ENCODE measurements at regions not wholly inside any gene's neighbourhood (a gene's known extent, or its start where the extent isn't known, plus 50 kb on each side); places are given as distances from the start of the nearest gene placed in this dataset.

DNA sequence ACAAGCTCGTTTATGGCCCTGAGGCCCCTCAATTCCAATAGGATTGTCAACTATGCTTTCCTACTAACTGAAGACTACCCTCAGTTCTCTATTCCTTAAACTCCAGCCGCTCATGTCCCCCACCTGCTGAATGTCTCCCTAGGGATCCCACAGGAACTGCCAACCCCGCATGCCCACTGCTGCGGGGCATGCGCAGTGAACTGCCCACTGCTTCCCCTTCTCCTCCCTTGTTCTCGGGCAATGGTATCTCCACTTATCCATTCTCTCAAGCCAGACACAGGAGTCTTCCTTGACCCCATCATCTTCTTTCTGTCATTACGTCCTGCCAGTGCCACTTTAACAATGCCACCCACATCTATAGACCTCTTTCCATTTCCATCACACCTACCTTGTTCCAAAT lies 90.0 kb downstream of the FGF18 start:
- Histone ChIP-seq H3K27me3 (ENCODE audit: control insufficient read depth in 1 of 2, insufficient read depth in 2 of 2, low read length in 2 of 2) (no peaks in the 10 kb centered on the region), H3K9me3 (ENCODE audit: control insufficient read depth in 1 of 2, insufficient read depth in 1 of 2, low read length in 2 of 2) (no peaks in the 10 kb centered on the region), H3K36me3 (ENCODE audit: insufficient read depth, low read length) (no peaks in the 10 kb centered on the region), H3K27ac (ENCODE audit: low read depth in 1 of 2, low read length in 2 of 2) (no peak overlapping the region), H3K4me1 (ENCODE audit: insufficient read depth, low read length) (no peaks in the 10 kb centered on the region), H3K4me3 (ENCODE audit: low read length) (no peak overlapping the region)
- no peak overlapping the region for H3K4me3 Mint-ChIP-seq
- ChIA-PET POLR2A (no interaction called here), CTCF (no interaction called here)
- no peaks in the 10 kb centered on the region for H3K4me1 Mint-ChIP-seq (ENCODE audit: low read depth)
- DNase-seq (no peak), ATAC-seq (ENCODE audit: poor library complexity) (no peak)
- intact Hi-C loops (cut with DNase I, micrococcal nuclease), result no loop called here
- no peaks in the 10 kb centered on the region for H3K36me3 Mint-ChIP-seq (ENCODE audit: low read depth)
- no peaks in the 10 kb centered on the region for H3K9me3 Mint-ChIP-seq
- H3K27ac Mint-ChIP-seq, result no peak overlapping the region
- H3K27me3 Mint-ChIP-seq, result peaks cover 11% of the 10 kb centered on the region
- TF ChIP-seq, protein P1, sequence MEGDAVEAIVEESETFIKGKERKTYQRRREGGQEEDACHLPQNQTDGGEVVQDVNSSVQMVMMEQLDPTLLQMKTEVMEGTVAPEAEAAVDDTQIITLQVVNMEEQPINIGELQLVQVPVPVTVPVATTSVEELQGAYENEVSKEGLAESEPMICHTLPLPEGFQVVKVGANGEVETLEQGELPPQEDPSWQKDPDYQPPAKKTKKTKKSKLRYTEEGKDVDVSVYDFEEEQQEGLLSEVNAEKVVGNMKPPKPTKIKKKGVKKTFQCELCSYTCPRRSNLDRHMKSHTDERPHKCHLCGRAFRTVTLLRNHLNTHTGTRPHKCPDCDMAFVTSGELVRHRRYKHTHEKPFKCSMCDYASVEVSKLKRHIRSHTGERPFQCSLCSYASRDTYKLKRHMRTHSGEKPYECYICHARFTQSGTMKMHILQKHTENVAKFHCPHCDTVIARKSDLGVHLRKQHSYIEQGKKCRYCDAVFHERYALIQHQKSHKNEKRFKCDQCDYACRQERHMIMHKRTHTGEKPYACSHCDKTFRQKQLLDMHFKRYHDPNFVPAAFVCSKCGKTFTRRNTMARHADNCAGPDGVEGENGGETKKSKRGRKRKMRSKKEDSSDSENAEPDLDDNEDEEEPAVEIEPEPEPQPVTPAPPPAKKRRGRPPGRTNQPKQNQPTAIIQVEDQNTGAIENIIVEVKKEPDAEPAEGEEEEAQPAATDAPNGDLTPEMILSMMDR (IDR thresholded peaks at IDR 0.05), result no peak

DNA sequence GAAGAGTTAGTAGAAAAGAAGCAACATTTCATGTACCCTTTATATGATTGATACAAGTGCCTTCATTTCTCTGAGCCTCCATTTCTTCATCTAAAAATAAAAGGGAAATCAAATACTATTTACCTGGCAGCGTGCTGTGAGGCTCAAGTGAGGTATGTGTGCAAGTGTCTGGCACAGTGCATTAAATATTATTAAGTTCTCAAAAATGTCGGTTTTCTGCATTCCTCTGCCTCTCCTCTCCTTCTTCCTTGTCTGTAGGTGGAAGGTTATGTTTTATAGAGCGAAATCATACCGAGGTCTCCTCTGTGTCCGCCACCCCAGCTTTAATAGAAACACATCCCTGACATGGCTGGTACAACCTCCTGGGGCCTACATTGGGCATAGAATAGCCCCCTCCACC lies 93.0 kb downstream of the FGF18 start:
- H3K27me3 ChIP-seq (ENCODE audit: control insufficient read depth in 1 of 2, insufficient read depth in 2 of 2, low read length in 2 of 2), result no peaks in the 10 kb centered on the region
- DNase-seq, result no peak
- no peak for ATAC-seq (ENCODE audit: poor library complexity)
- H3K27ac ChIP-seq (ENCODE audit: low read depth in 1 of 2, low read length in 2 of 2), result no peak overlapping the region
- H3K4me1 ChIP-seq (ENCODE audit: insufficient read depth, low read length), result no peaks in the 10 kb centered on the region
- TF ChIP-seq, protein P1 (IDR thresholded peaks at IDR 0.05), result no peak
- Mint-ChIP-seq H3K27me3 (peaks cover 11% of the 10 kb centered on the region), H3K27ac (no peak overlapping the region), H3K4me3 (no peak overlapping the region), H3K4me1 (ENCODE audit: low read depth) (no peaks in the 10 kb centered on the region), H3K9me3 (no peaks in the 10 kb centered on the region), H3K36me3 (ENCODE audit: low read depth) (no peaks in the 10 kb centered on the region)
- ChIA-PET POLR2A (no interaction called here), CTCF (no interaction called here)
- intact Hi-C loops (cut with DNase I, micrococcal nuclease), result no loop called here
- no peaks in the 10 kb centered on the region for H3K9me3 ChIP-seq (ENCODE audit: control insufficient read depth in 1 of 2, insufficient read depth in 1 of 2, low read length in 2 of 2)
- H3K4me3 ChIP-seq (ENCODE audit: low read length), result no peak overlapping the region
- H3K36me3 ChIP-seq (ENCODE audit: insufficient read depth, low read length), result no peaks in the 10 kb centered on the region

DNA sequence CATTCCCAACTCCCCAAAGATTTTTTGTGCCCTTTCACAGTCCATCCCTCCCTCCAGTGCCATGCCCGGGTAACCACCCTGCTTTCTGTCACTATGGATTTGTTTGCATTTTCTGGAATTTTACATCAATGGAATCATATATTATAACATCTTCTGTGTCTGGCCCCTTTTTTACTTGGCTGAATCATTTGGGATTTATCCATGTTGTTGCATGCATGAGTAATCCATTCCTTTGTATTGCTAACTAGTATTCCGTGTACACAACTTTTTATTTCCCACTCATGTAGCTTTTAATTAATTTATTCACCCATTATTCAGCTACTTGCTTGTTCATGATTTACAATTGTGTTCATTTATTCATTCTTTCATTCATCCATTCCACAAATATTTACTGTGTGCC lies 94.1 kb downstream of the FGF18 start:
- H3K27ac Mint-ChIP-seq, result no peak overlapping the region
- POLR2A ChIA-PET, result no interaction called here
- H3K4me1 Mint-ChIP-seq (ENCODE audit: low read depth), result no peaks in the 10 kb centered on the region
- no peaks in the 10 kb centered on the region for H3K27me3 ChIP-seq (ENCODE audit: control insufficient read depth in 1 of 2, insufficient read depth in 2 of 2, low read length in 2 of 2)
- intact Hi-C loops (cut with DNase I, micrococcal nuclease), result no loop called here
- no peak overlapping the region for H3K4me3 ChIP-seq (ENCODE audit: low read length)
- no peaks in the 10 kb centered on the region for H3K9me3 Mint-ChIP-seq
- no peak for ATAC-seq (ENCODE audit: poor library complexity)
- H3K27me3 Mint-ChIP-seq, result peaks cover 11% of the 10 kb centered on the region
- H3K27ac ChIP-seq (ENCODE audit: low read depth in 1 of 2, low read length in 2 of 2), result no peak overlapping the region
- TF ChIP-seq, protein P1 (IDR thresholded peaks at IDR 0.05), result no peak
- no peaks in the 10 kb centered on the region for H3K36me3 Mint-ChIP-seq (ENCODE audit: low read depth)
- CTCF ChIA-PET, result no interaction called here
- H3K4me3 Mint-ChIP-seq, result no peak overlapping the region
- no peak for DNase-seq
- no peaks in the 10 kb centered on the region for H3K4me1 ChIP-seq (ENCODE audit: insufficient read depth, low read length)
- H3K36me3 ChIP-seq (ENCODE audit: insufficient read depth, low read length), result no peaks in the 10 kb centered on the region
- H3K9me3 ChIP-seq (ENCODE audit: control insufficient read depth in 1 of 2, insufficient read depth in 1 of 2, low read length in 2 of 2), result no peaks in the 10 kb centered on the region

All from CD4-positive, alpha-beta T cell (primary cell).